Lower leg skin (tissue), 3 donors: ENCODE measurements at regions not wholly inside any gene's neighbourhood (a gene's known extent, or its start where the extent isn't known, plus 50 kb on each side); places are given as distances from the start of the nearest gene placed in this dataset.

Experiments
- CTCF ChIP-seq, 3 donors: fragments of 450-650 bp; IDR thresholded peaks; one replicate each; pipeline ENCODE4 v1.5.1; 2016; ENCODE audit warnings: antibody characterized with exemption in 3 of 3, mild to moderate bottlenecking in 3 of 3, moderate library complexity in 2 of 3
- POLR2A ChIP-seq, 2 donors: fragments of 450-650 bp; IDR thresholded peaks; one replicate each; pipeline ENCODE4 v1.6.1; 2016 to 2017; ENCODE audit warnings: antibody characterized with exemption in 2 of 2, mild to moderate bottlenecking in 1 of 2, moderate library complexity in 1 of 2

DNA sequence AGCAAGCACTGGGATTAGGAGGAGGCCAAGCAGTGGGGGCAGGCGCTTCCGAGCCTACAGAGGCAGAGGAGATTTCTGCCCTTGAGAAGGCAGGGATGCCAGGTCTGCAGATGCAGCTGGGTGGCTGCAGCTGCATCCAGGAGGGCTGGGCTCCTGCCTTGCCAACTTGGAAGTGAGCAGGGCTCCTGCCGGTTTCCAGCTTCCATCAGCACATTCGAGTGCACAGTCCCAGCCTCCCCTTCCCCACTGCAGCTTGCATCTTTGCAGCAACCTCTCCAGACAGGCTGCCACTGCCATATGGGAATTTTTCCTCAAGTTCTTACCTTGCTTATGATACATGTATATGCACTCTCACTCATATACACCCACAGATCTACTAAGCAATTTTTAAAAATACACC, 1234.3 kb upstream of the B3GALT2 start:
- TF ChIP-seq CTCF (IDR thresholded peaks at IDR 0.05) = no peak
- TF ChIP-seq POLR2A (IDR thresholded peaks at IDR 0.05) = no peak
